GM13976 (cell line): ENCODE measurements at regions not wholly inside any gene's neighbourhood (a gene's known extent, or its start where the extent isn't known, plus 50 kb on each side); places are given as distances from the start of the nearest gene placed in this dataset.

Experiments
- DNase-seq: peaks from one replicate; pipeline ENCODE4 v3.0.0; 2012; ENCODE audit warnings: low spot score
- CTCF ChIP-seq: IDR thresholded peaks from 2 replicates; pipeline ENCODE4 v1.5.1; 2012; ENCODE audit warnings: borderline replicate concordance, mild to moderate bottlenecking; ENCODE audit not compliant: insufficient read depth; ENCODE audit errors: extremely low read depth, missing control alignments, control extremely low read depth
- in situ Hi-C: fragments of 300-500 bp; cut with MboI; formaldehyde crosslinking; loops from one replicate; pipeline ENCODE4 v1.12.0; 2022; ENCODE audit warnings: low sequenced_read_pairs, mixed read lengths, inconsistent platforms; ENCODE audit not compliant: unreplicated experiment

GRCh38 chr12:115620816-115621215, 656.7 kb downstream of the MED13L start:
- no peak for DNase-seq
- in situ Hi-C loops, result no loop called here
- no peak for TF ChIP-seq CTCF

DNA sequence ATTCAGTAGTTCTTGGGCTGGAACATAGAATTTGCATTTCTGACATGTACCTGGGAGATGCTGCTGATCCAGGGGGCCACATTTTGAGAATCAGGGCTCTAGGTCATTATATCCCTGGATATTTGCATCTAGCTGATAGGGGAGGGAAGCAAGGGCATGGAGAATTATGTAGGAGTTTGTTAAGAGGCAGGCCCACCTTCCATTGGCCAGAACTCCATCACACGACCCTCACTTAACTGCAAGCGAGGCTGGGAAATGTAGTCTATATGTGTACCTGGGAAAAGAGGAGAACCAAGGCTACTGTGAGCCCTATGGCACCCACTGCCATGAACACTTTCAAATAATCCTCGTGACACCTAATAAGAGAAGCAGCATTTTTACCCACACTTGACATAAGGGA, 657.6 kb downstream of the MED13L start:
- in situ Hi-C loops, result no loop called here
- DNase-seq, result no peak
- TF ChIP-seq CTCF, result no peak

DNA sequence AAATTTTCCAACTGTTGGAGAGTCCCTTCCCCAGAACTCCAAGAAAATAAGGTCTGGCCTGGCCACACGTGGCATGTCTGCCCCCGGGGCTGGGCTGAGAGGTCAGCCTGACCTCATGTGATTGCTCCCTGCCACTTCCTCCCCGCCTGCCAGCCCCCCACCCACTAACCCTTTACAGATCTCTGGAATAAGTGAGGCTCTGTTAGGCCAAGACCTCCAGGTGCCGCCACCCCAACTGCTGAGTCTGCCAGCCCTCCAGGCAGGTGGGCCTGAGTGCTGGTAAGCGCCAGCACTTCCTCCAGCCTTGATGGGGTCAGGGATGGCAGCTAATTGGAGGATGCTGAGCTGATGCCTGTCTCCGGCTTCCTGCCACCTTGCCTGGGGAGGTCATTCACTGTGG, 658.4 kb downstream of the MED13L start:
- TF ChIP-seq CTCF, result no peak
- in situ Hi-C loops, result no loop called here

GRCh38 chr12:115618105-115618504, 659.4 kb downstream of the MED13L start:
- TF ChIP-seq CTCF, result no peak
- in situ Hi-C loops, result no loop called here
- no peak for DNase-seq

More for the DNA sequence above, 658.4 kb downstream of the MED13L start:
- DNase-seq, result no peak

GRCh38 chr12:115617391-115617790, 660.1 kb downstream of the MED13L start:
- in situ Hi-C loops, result no loop called here
- DNase-seq, result no peak
- TF ChIP-seq CTCF, result no peak

DNA sequence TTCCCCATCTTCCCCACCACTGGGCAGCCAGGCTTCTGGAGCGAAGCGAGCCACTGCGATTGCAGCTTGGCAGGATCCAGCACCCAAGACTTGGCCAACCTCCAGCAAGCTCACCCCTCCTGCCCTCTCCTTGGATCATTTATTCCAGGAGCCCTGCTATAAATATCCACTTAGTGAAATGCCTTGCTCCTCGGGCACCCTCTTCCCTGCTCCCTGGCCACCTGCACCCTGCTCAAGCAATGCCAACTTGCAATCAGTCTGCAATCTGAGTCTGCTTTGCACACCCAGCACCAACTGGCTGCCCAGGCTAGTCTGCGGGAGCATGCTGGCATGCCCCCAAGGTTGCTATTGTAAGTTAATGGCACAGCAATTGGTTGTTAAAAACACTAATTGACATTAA, 666.0 kb downstream of the MED13L start:
- no peak for DNase-seq
- TF ChIP-seq CTCF, result no peak
- in situ Hi-C loops, result no loop called here

GRCh38 chr12:115609347-115609746, 668.1 kb downstream of the MED13L start:
- no peak for DNase-seq
- in situ Hi-C loops, result no loop called here
- TF ChIP-seq CTCF, result no peak
